ES-I3 (cell line): ENCODE measurements at regions not wholly inside any gene's neighbourhood (a gene's known extent, or its start where the extent isn't known, plus 50 kb on each side); places are given as distances from the start of the nearest gene placed in this dataset.
"Not testable (repeated sequence)": the region's sequence is repeated elsewhere in the genome, so short reads cannot be mapped to it uniquely, and the experiment has no call there.

ENCODE experiments used
- H3K36me3 ChIP-seq: 2 replicates; pipeline ENCODE4 v1.6.1; 2013; ENCODE audit warnings: mild to moderate bottlenecking, low read length, control low read depth, moderate library complexity; ENCODE audit not compliant: insufficient read depth
- H3K4me1 ChIP-seq: 2 replicates; pipeline ENCODE4 v1.6.1; 2013; ENCODE audit warnings: mild to moderate bottlenecking, control low read depth, low read length; ENCODE audit not compliant: insufficient read depth
- H3K9ac ChIP-seq: 2 replicates; pipeline ENCODE4 v1.6.1; 2013; ENCODE audit warnings: low read depth, mild to moderate bottlenecking, low read length, moderate library complexity
- H3K9me3 ChIP-seq: 2 replicates; pipeline ENCODE4 v1.6.1; 2013; ENCODE audit warnings: mild to moderate bottlenecking, low read length, moderate library complexity; ENCODE audit not compliant: control insufficient read depth, insufficient read depth

- not testable (repeated sequence) for H3K36me3 ChIP-seq, H3K9ac ChIP-seq, H3K4me1 ChIP-seq, H3K9me3 ChIP-seq
Measured at GRCh38 chr21:25166904-25167303, 440.4 kb downstream of the MRPL39 start.

GRCh38 chr21:25161571-25161970, 445.7 kb downstream of the MRPL39 start:
- Histone ChIP-seq H3K9me3 (peaks cover 2% of the 10 kb centered on the region; the same call in 1 of the 2 replicates), H3K9ac (no peak overlapping the region), H3K4me1 (no peaks in the 10 kb centered on the region), H3K36me3 (no peaks in the 10 kb centered on the region)

GRCh38 chr21:25155020-25155419, 452.3 kb downstream of the MRPL39 start:
- H3K36me3 ChIP-seq, H3K4me1 ChIP-seq, H3K9ac ChIP-seq, H3K9me3 ChIP-seq: not testable (repeated sequence)

- H3K36me3 ChIP-seq = no peaks in the 10 kb centered on the region
- no peak overlapping the region for H3K9ac ChIP-seq
- no peaks in the 10 kb centered on the region for H3K4me1 ChIP-seq
- peaks cover 2% of the 10 kb centered on the region; the same call in 1 of the 2 replicates for H3K9me3 ChIP-seq
Measured at GRCh38 chr21:25149022-25149421, 458.3 kb downstream of the MRPL39 start.

GRCh38 chr21:25139414-25139813, 467.9 kb downstream of the MRPL39 start:
- Histone ChIP-seq H3K36me3 (no peaks in the 10 kb centered on the region), H3K9me3 (no peaks in the 10 kb centered on the region), H3K4me1 (no peaks in the 10 kb centered on the region), H3K9ac (no peak overlapping the region)

GRCh38 chr21:25133939-25134338, 473.3 kb downstream of the MRPL39 start:
- no peaks in the 10 kb centered on the region for H3K4me1 ChIP-seq
- no peaks in the 10 kb centered on the region for H3K36me3 ChIP-seq
- no peaks in the 10 kb centered on the region for H3K9me3 ChIP-seq
- H3K9ac ChIP-seq = no peak overlapping the region

GRCh38 chr21:25127811-25128210, 479.5 kb downstream of the MRPL39 start:
- Histone ChIP-seq H3K4me1 (no peaks in the 10 kb centered on the region), H3K36me3 (no peaks in the 10 kb centered on the region), H3K9me3 (no peaks in the 10 kb centered on the region), H3K9ac (no peak overlapping the region)

GRCh38 chr21:25127007-25127406, 480.3 kb downstream of the MRPL39 start:
- H3K9ac ChIP-seq = no peak overlapping the region
- no peaks in the 10 kb centered on the region for H3K36me3 ChIP-seq
- no peaks in the 10 kb centered on the region for H3K9me3 ChIP-seq
- H3K4me1 ChIP-seq = no peaks in the 10 kb centered on the region

- Histone ChIP-seq H3K9me3 (no peaks in the 10 kb centered on the region), H3K4me1 (no peaks in the 10 kb centered on the region), H3K36me3 (no peaks in the 10 kb centered on the region), H3K9ac (no peak overlapping the region)
Measured at GRCh38 chr21:25126564-25126963, 480.7 kb downstream of the MRPL39 start.

- no peaks in the 10 kb centered on the region for H3K4me1 ChIP-seq
- H3K9ac ChIP-seq = no peak overlapping the region
- H3K36me3 ChIP-seq = no peaks in the 10 kb centered on the region
- no peaks in the 10 kb centered on the region for H3K9me3 ChIP-seq
Measured at GRCh38 chr21:25118648-25119047, 488.6 kb downstream of the MRPL39 start.

GRCh38 chr21:25115021-25115420, 492.3 kb downstream of the MRPL39 start:
- Histone ChIP-seq H3K36me3 (no peaks in the 10 kb centered on the region), H3K9me3 (no peaks in the 10 kb centered on the region), H3K4me1 (no peaks in the 10 kb centered on the region), H3K9ac (no peak overlapping the region)

GRCh38 chr21:25107708-25108107, 499.6 kb downstream of the MRPL39 start:
- H3K36me3 ChIP-seq = no peaks in the 10 kb centered on the region
- H3K9ac ChIP-seq = no peak overlapping the region
- no peaks in the 10 kb centered on the region for H3K9me3 ChIP-seq
- H3K4me1 ChIP-seq = no peaks in the 10 kb centered on the region

- Histone ChIP-seq H3K9ac (no peak overlapping the region), H3K4me1 (no peaks in the 10 kb centered on the region), H3K9me3 (no peaks in the 10 kb centered on the region)
Measured at GRCh38 chr21:25103500-25104207, 503.6 kb downstream of the MRPL39 start.

GRCh38 chr21:25097648-25098047, 509.6 kb downstream of the MRPL39 start:
- Histone ChIP-seq H3K4me1 (no peaks in the 10 kb centered on the region), H3K9me3 (peaks cover 3% of the 10 kb centered on the region; the same call in 1 of the 2 replicates), H3K36me3 (no peaks in the 10 kb centered on the region), H3K9ac (no peak overlapping the region)

More at GRCh38 chr21:25103500-25104207, 503.6 kb downstream of the MRPL39 start:
- no peaks in the 10 kb centered on the region for H3K36me3 ChIP-seq

- Histone ChIP-seq H3K9me3 (peaks cover 3% of the 10 kb centered on the region; the same call in 1 of the 2 replicates), H3K36me3 (no peaks in the 10 kb centered on the region), H3K4me1 (no peaks in the 10 kb centered on the region), H3K9ac (no peak overlapping the region)
Measured at GRCh38 chr21:25094695-25095094, 512.6 kb downstream of the MRPL39 start.
